Progenitor cell of endocrine pancreas (in vitro differentiated cells): ENCODE measurements at regions not wholly inside any gene's neighbourhood (a gene's known extent, or its start where the extent isn't known, plus 50 kb on each side); places are given as distances from the start of the nearest gene placed in this dataset.
"Not testable (repeated sequence)": the region's sequence is repeated elsewhere in the genome, so short reads cannot be mapped to it uniquely, and the experiment has no call there.

Source experiments
- DNase-seq: peaks from one replicate; pipeline ENCODE4 v3.0.0; 2021; ENCODE audit warnings: low spot score; ENCODE audit not compliant: unreplicated experiment
- H3K27ac Mint-ChIP-seq: 2 replicates; pipeline ENCODE4 v1.8.0; 2021; ENCODE audit warnings: mild to moderate bottlenecking, moderate library complexity, mixed read lengths
- H3K27me3 Mint-ChIP-seq: 2 replicates; pipeline ENCODE4 v1.8.0; 2021; ENCODE audit warnings: mixed read lengths
- H3K36me3 Mint-ChIP-seq: 2 replicates; pipeline ENCODE4 v1.8.0; 2022; ENCODE audit warnings: mixed read lengths; ENCODE audit not compliant: insufficient read depth
- H3K4me1 Mint-ChIP-seq: 2 replicates; pipeline ENCODE4 v1.8.0; 2021; ENCODE audit warnings: low read depth, mixed read lengths
- H3K4me3 Mint-ChIP-seq: 2 replicates; pipeline ENCODE4 v1.8.0; 2021; ENCODE audit warnings: low read depth, mild to moderate bottlenecking, moderate library complexity, mixed read lengths
- H3K9me3 Mint-ChIP-seq: 2 replicates; pipeline ENCODE4 v1.8.0; 2021; ENCODE audit warnings: low read depth, mixed read lengths
- TF ChIP-seq, protein P1 (sequence below): fragments of 200-600 bp; sonication (generic); IDR thresholded peaks from one replicate; pipeline ENCODE4 v1.5.0; 2021; ENCODE audit warnings: antibody characterized with exemption, mild to moderate bottlenecking; ENCODE audit not compliant: unreplicated experiment

DNA sequence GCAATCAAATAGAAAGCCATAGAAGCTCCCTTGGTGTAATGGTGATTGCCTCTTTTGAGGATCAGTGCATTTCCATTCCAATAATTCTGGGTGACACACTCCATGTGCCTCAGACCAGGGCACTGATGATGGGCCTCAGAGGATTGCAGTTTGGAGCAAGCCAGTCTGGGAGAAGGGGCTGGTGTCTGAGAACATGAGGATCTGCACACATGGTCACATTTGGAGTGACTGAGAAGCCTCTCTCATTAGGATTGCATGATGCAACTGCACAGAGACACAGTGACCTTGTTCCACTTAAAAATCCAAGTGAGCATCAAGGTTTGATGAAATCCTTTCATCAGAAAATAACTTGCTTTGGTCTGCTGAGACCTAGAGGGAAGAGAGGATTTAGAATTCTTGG lies 216.4 kb downstream of the ANKRD30B start:
- Mint-ChIP-seq H3K27me3 (no peaks in the 10 kb centered on the region), H3K4me1 (no peaks in the 10 kb centered on the region), H3K36me3 (peaks cover 3% of the 10 kb centered on the region), H3K4me3 (no peak overlapping the region), H3K9me3 (peaks cover 47% of the 10 kb centered on the region), H3K27ac (no peak overlapping the region)
- TF ChIP-seq, protein P1, sequence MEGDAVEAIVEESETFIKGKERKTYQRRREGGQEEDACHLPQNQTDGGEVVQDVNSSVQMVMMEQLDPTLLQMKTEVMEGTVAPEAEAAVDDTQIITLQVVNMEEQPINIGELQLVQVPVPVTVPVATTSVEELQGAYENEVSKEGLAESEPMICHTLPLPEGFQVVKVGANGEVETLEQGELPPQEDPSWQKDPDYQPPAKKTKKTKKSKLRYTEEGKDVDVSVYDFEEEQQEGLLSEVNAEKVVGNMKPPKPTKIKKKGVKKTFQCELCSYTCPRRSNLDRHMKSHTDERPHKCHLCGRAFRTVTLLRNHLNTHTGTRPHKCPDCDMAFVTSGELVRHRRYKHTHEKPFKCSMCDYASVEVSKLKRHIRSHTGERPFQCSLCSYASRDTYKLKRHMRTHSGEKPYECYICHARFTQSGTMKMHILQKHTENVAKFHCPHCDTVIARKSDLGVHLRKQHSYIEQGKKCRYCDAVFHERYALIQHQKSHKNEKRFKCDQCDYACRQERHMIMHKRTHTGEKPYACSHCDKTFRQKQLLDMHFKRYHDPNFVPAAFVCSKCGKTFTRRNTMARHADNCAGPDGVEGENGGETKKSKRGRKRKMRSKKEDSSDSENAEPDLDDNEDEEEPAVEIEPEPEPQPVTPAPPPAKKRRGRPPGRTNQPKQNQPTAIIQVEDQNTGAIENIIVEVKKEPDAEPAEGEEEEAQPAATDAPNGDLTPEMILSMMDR = no peak
- no peak for DNase-seq

DNA sequence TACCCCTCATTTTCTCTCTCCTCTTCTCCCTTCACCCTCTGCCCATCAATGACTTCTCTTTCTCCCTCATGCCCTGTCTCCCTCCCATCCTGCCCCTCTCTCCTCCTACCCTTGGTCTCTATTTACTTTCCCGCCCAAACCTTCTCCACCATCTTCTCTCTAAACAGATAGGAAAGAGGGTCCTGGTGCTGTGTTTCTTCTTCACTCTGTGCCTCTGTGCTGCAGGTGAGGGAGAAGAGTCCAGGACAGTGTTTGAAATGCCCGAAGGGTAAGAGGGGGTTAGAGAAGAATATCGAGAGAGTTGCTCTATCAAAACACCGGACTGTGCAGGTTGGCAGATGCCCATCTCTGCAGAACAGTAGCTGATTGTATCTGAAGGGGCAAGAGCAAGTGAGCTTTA lies 217.0 kb downstream of the ANKRD30B start:
- H3K27ac Mint-ChIP-seq, H3K4me1 Mint-ChIP-seq, DNase-seq, H3K27me3 Mint-ChIP-seq, H3K4me3 Mint-ChIP-seq, H3K36me3 Mint-ChIP-seq: not testable (repeated sequence)
- peaks cover 44% of the 10 kb centered on the region for H3K9me3 Mint-ChIP-seq

DNA sequence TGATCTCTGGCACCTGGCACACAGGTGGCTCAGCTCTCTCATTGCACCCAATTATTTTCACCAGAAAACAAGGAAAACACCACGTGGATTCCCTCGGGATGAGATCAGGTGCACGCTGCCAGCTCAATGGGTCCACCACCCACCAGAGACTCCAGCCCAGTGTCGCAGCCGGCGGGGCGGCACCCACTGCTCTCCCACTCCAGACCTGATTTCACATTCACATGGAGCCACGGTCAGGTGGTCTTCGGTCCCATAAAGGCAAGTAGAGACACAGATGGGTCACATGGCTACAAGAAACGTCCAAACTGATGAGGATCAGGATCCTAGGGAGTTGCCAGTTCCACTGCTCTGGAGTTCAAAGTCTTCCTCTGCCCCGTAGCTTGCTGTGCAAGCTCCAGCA lies 217.6 kb downstream of the ANKRD30B start:
- Mint-ChIP-seq H3K36me3 (peaks cover 2% of the 10 kb centered on the region), H3K9me3 (peaks cover 39% of the 10 kb centered on the region), H3K4me1 (no peaks in the 10 kb centered on the region), H3K4me3 (no peak overlapping the region), H3K27me3 (no peaks in the 10 kb centered on the region), H3K27ac (no peak overlapping the region)
- DNase-seq = no peak
- TF ChIP-seq, protein P1 = no peak

DNA sequence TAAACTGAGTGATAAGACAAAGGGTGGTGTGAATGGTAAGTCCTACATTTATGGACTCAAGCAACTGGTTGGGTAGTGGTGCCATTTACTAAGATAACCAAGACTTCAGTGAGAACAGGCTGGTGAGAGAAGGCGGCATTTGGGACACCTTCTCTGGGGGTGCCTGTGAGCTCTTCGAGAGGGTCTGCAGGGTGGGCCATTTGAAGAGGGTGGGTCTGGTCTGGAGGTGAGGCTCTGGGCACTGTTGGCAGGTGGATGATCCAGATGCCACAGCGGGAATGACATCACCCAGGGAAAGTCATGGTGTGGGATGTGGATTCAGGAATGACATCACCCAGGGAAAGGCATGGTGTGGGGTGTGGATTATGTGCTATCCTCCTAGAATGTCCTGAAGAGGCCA lies 219.3 kb downstream of the ANKRD30B start:
- not testable (repeated sequence) for DNase-seq, H3K27ac Mint-ChIP-seq, H3K27me3 Mint-ChIP-seq, H3K4me1 Mint-ChIP-seq, H3K4me3 Mint-ChIP-seq, H3K36me3 Mint-ChIP-seq
- H3K9me3 Mint-ChIP-seq = peaks cover 42% of the 10 kb centered on the region

DNA sequence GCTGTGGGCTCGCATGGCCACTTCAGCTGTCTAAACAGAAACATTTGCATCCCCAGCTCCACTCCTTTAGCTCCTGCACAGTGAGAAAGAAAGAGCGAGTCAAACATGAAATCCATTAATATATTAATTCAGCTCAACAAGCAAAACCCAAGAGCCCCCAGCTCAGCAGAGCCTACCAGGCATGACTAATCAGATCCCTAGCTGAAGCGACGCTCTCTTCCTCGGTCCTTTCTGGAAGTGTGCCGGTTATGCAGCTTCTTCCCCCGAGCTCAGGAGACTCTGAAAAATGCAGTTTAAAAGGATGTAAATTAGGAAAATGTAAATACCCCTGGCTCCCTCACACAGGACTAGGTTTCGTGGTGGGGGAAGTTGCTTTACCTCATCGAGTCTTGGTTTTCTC lies 221.5 kb downstream of the ANKRD30B start:
- Mint-ChIP-seq H3K27me3 (no peaks in the 10 kb centered on the region), H3K9me3 (peaks cover 50% of the 10 kb centered on the region), H3K27ac (no peak overlapping the region), H3K4me1 (no peaks in the 10 kb centered on the region), H3K36me3 (peaks cover 2% of the 10 kb centered on the region), H3K4me3 (no peak overlapping the region)
- no peak for DNase-seq
- TF ChIP-seq, protein P1 = no peak

DNA sequence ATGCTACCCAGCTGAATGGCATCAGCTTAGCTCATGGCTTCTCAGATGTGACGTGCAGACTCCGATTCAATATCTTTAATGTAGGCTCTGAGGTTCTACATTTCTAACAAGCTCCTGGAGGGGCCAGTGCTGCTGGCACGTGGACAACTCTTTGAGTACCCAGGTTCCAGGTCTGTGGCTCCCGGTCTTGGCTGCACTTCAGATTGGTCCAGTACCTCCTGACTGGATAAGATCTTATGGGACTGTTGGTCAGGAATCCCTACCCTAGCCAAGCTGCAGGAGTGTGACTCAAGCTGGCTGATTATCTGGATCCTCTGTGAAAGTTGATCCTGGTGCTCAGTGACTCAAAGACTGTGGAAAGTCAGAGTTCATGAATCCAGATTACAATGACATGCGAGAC lies 222.1 kb downstream of the ANKRD30B start:
- Mint-ChIP-seq H3K4me1 (no peaks in the 10 kb centered on the region), H3K27me3 (no peaks in the 10 kb centered on the region), H3K4me3 (no peak overlapping the region), H3K36me3 (peaks cover under 1% of the 10 kb centered on the region), H3K9me3 (peaks cover 47% of the 10 kb centered on the region), H3K27ac (no peak overlapping the region)
- TF ChIP-seq, protein P1 = no peak
- DNase-seq = no peak
